ENCODE measurements at regions not wholly inside any gene's neighbourhood (a gene's known extent, or its start where the extent isn't known, plus 50 kb on each side); places are given as distances from the start of the nearest gene placed in this dataset.
A peak's percentile ranks its signal among the peaks of the same experiment; 100 is the strongest.

DNA sequence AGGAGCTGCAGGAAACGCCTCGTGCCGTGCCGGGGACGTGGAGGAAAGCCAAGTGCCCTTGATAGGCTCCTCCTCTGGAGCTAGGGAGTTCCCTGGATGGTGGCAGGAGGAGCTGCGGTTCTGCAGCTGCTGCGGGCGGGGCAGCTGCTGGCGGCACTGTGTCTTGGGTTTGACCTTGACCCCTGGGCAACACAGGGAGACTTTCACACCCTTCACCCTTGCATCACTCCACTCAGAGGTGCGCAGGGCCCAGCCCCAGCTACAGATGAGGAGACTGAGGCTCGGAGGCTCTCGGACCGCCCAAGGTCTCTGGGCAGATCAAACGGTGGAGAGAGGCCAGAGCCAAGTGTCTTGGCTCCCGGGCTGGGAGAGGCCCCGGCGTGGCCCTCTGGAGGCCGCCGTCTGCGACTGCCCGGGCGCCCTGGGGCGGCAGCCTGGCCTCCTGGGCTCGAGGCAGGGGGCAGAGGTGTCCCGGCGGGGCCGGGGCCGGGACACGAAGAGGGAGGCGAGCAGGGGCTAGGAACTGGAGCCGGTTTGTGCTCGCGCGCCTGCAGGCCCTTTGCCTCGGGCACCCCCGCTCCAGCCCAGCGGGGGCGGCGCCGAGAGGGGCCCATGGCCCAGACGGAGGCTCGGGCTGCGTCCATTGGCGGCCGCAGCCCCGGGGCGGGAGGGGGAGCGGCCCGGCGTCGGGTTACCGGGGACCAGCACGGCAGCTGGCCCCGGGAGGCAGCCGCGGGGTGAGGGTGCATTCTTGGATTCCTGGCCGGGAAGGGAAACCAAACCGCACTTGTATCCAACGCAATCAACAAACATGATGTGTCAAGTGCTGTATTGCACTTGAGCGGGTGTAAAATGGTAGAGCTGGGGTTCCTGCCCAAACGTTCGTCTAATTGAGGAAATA is 129.6 kb upstream of the SLC1A4 start (continued):
- no peak for TF ChIP-seq GATA4 (IDR thresholded peaks at IDR 0.05; ENCODE audit: borderline replicate concordance, low read depth)
- TF ChIP-seq ZNF143 (CRISPR knock-in tag; IDR thresholded peaks at IDR 0.05) = no peak
- peak; percentile 31; the same call in 1 of the 2 replicates for TF ChIP-seq SP5 (CRISPR knock-in tag; IDR thresholded peaks at IDR 0.05; ENCODE audit: borderline replicate concordance, low read depth)
- TF ChIP-seq, protein P1, sequence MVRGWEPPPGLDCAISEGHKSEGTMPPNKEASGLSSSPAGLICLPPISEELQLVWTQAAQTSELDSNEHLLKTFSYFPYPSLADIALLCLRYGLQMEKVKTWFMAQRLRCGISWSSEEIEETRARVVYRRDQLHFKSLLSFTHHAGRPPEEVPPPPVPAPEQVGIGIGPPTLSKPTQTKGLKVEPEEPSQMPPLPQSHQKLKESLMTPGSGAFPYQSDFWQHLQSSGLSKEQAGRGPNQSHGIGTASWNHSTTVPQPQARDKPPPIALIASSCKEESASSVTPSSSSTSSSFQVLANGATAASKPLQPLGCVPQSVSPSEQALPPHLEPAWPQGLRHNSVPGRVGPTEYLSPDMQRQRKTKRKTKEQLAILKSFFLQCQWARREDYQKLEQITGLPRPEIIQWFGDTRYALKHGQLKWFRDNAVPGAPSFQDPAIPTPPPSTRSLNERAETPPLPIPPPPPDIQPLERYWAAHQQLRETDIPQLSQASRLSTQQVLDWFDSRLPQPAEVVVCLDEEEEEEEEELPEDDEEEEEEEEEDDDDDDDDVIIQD (CRISPR knock-in tag; IDR thresholded peaks at IDR 0.05; ENCODE audit: low read depth) = no peak
- TF ChIP-seq, protein P2, sequence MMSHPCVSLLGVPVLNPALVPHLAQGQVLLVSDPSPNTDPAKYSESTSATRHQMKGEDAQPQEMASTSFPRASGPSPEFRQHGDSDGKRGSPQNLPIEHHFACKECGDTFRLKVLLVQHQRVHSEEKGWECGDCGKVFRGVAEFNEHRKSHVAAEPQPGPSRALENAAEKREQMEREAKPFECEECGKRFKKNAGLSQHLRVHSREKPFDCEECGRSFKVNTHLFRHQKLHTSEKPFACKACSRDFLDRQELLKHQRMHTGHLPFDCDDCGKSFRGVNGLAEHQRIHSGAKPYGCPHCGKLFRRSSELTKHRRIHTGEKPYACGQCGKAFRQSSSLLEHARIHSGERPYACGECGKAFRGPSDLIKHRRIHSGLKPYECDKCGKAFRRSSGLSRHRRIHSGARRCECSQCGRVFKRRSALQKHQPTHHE (CRISPR knock-in tag; IDR thresholded peaks at IDR 0.05; ENCODE audit: borderline replicate concordance) = no peak
- TF ChIP-seq EZH2 (conservative IDR thresholded peaks at IDR 0.05; ENCODE audit: low read depth, low read length) = no peak
- no peak for TF ChIP-seq CCDC6 (CRISPR knock-in tag; IDR thresholded peaks at IDR 0.05)
- TF ChIP-seq IRX3 (CRISPR knock-in tag; IDR thresholded peaks at IDR 0.05; ENCODE audit: borderline replicate concordance, low read depth) = no peak
- no peak for TF ChIP-seq ZNF781 (CRISPR knock-in tag; IDR thresholded peaks at IDR 0.05; ENCODE audit: borderline replicate concordance, not compliant biosample characterization)
- no peak for TF ChIP-seq NCOA5 (CRISPR knock-in tag; IDR thresholded peaks at IDR 0.05)
- TF ChIP-seq ZNF224 (CRISPR knock-in tag; IDR thresholded peaks at IDR 0.05) = no peak
- no peak for TF ChIP-seq ZNF530 (CRISPR knock-in tag; IDR thresholded peaks at IDR 0.05; ENCODE audit: low read depth)
- TF ChIP-seq JUNB (CRISPR knock-in tag; IDR thresholded peaks at IDR 0.05; ENCODE audit: borderline replicate concordance) = no peak
- TF ChIP-seq NFIB (CRISPR knock-in tag; IDR thresholded peaks at IDR 0.05; ENCODE audit: borderline replicate concordance) = no peak
- no peak for TF ChIP-seq ZNF160 (CRISPR knock-in tag; IDR thresholded peaks at IDR 0.05)
- TF ChIP-seq, protein P3, sequence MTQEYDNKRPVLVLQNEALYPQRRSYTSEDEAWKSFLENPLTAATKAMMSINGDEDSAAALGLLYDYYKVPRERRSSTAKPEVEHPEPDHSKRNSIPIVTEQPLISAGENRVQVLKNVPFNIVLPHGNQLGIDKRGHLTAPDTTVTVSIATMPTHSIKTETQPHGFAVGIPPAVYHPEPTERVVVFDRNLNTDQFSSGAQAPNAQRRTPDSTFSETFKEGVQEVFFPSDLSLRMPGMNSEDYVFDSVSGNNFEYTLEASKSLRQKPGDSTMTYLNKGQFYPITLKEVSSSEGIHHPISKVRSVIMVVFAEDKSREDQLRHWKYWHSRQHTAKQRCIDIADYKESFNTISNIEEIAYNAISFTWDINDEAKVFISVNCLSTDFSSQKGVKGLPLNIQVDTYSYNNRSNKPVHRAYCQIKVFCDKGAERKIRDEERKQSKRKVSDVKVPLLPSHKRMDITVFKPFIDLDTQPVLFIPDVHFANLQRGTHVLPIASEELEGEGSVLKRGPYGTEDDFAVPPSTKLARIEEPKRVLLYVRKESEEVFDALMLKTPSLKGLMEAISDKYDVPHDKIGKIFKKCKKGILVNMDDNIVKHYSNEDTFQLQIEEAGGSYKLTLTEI (CRISPR knock-in tag; conservative IDR thresholded peaks at IDR 0.05) = no peak
- TF ChIP-seq SP2 (CRISPR knock-in tag; IDR thresholded peaks at IDR 0.05) = no peak
- TF ChIP-seq ZEB1 (IDR thresholded peaks at IDR 0.05; ENCODE audit: insufficient replicate concordance, low read depth) = no peak
- TF ChIP-seq, protein P4, sequence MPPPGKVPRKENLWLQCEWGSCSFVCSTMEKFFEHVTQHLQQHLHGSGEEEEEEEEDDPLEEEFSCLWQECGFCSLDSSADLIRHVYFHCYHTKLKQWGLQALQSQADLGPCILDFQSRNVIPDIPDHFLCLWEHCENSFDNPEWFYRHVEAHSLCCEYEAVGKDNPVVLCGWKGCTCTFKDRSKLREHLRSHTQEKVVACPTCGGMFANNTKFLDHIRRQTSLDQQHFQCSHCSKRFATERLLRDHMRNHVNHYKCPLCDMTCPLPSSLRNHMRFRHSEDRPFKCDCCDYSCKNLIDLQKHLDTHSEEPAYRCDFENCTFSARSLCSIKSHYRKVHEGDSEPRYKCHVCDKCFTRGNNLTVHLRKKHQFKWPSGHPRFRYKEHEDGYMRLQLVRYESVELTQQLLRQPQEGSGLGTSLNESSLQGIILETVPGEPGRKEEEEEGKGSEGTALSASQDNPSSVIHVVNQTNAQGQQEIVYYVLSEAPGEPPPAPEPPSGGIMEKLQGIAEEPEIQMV (CRISPR knock-in tag; IDR thresholded peaks at IDR 0.05; ENCODE audit: low read depth) = no peak
- no peak for TF ChIP-seq ETV5 (CRISPR knock-in tag; IDR thresholded peaks at IDR 0.05; ENCODE audit: borderline replicate concordance)
- no peak for TF ChIP-seq ZBTB20 (CRISPR knock-in tag; IDR thresholded peaks at IDR 0.05; ENCODE audit: borderline replicate concordance, low read depth)
- peak; percentile 40 for TF ChIP-seq HNRNPK (IDR thresholded peaks at IDR 0.05; ENCODE audit: low read depth, low read length, poor library complexity, severe bottlenecking)
- TF ChIP-seq ATM (IDR thresholded peaks at IDR 0.05; ENCODE audit: borderline replicate concordance) = no peak
- no peak for TF ChIP-seq MBD4 (IDR thresholded peaks at IDR 0.05; ENCODE audit: borderline replicate concordance, low read length)

Measured in HepG2 (cell line).